Fibroblast of lung (primary cell): ENCODE measurements at regions not wholly inside any gene's neighbourhood (a gene's known extent, or its start where the extent isn't known, plus 50 kb on each side); places are given as distances from the start of the nearest gene placed in this dataset.

Source experiments
- DNase-seq, 2 donors: peaks; one replicate each; pipeline versions ENCODE4 v3.0.0 to v3.0.0-alpha.2; 2010; ENCODE audit warnings: low read depth in 2 of 2
- H2AFZ ChIP-seq: 2 replicates; pipeline ENCODE4 v1.5.1; 2012; ENCODE audit warnings: low read length, control low read depth, inconsistent platforms
- H3K27ac ChIP-seq: 2 replicates; pipeline ENCODE4 v1.5.1; 2011; ENCODE audit warnings: low read length, control low read depth; ENCODE audit not compliant: insufficient read depth
- H3K27me3 ChIP-seq: 2 replicates; pipeline ENCODE4 v1.5.1; 2011; ENCODE audit warnings: mild to moderate bottlenecking, low read length; ENCODE audit not compliant: control insufficient read depth, insufficient read depth
- H3K36me3 ChIP-seq: 2 replicates; pipeline ENCODE4 v1.5.1; 2011; ENCODE audit warnings: low read length; ENCODE audit not compliant: control insufficient read depth, insufficient read depth
- H3K4me1 ChIP-seq: 2 replicates; pipeline ENCODE4 v1.5.1; 2011; ENCODE audit warnings: low read length; ENCODE audit not compliant: control insufficient read depth, insufficient read depth; ENCODE audit errors: extremely low read depth
- H3K4me2 ChIP-seq: 2 replicates; pipeline ENCODE4 v1.5.1; 2011; ENCODE audit warnings: low read length, control low read depth; ENCODE audit not compliant: insufficient read depth; ENCODE audit errors: extremely low read depth
- H3K4me3 ChIP-seq, 4 experiments: fragments of 200-600 bp in 1 of 4; sonication (generic) in 1 of 4; replicated peaks in 1 of 4; 2 replicates each; pipeline ENCODE4 v1.5.1; 2011 to 2016; ENCODE audit warnings: low read length in 4 of 4, low read depth in 3 of 4, mild to moderate bottlenecking in 3 of 4, control low read depth in 2 of 4, inconsistent platforms in 1 of 4, mixed read lengths in 1 of 4; ENCODE audit not compliant: insufficient read depth in 1 of 4; ENCODE audit errors: control extremely low read depth in 1 of 4
- H3K79me2 ChIP-seq: 2 replicates; pipeline ENCODE4 v1.5.1; 2012; ENCODE audit warnings: mild to moderate bottlenecking, low read length, inconsistent platforms; ENCODE audit not compliant: control insufficient read depth, insufficient read depth
- H3K9ac ChIP-seq: 2 replicates; pipeline ENCODE4 v1.5.1; 2011; ENCODE audit warnings: mild to moderate bottlenecking, low read length, control low read depth; ENCODE audit not compliant: insufficient read depth
- H3K9me3 ChIP-seq: 2 replicates; pipeline ENCODE4 v1.5.1; 2012; ENCODE audit warnings: low read depth, low read length; ENCODE audit not compliant: control insufficient read depth, insufficient read depth
- H4K20me1 ChIP-seq: 2 replicates; pipeline ENCODE4 v1.5.1; 2011; ENCODE audit warnings: low read length; ENCODE audit not compliant: control insufficient read depth, insufficient read depth; ENCODE audit errors: extremely low read depth
- EZH2 ChIP-seq: IDR thresholded peaks from 2 replicates; pipeline ENCODE4 v1.5.1; 2012; ENCODE audit warnings: low read length, control low read depth, mild to moderate bottlenecking; ENCODE audit errors: missing control alignments
- TF ChIP-seq, protein P1 (sequence below), 2 donors: IDR thresholded peaks in 1 of 2; conservative IDR thresholded peaks in 1 of 2; 1 replicate in 1 of 2; 2 replicates in 1 of 2; pipeline ENCODE4 v1.5.1; 2011 to 2012; ENCODE audit warnings: low read length in 2 of 2, control low read depth in 1 of 2, inconsistent platforms in 1 of 2, low read depth in 1 of 2, mild to moderate bottlenecking in 1 of 2

DNA sequence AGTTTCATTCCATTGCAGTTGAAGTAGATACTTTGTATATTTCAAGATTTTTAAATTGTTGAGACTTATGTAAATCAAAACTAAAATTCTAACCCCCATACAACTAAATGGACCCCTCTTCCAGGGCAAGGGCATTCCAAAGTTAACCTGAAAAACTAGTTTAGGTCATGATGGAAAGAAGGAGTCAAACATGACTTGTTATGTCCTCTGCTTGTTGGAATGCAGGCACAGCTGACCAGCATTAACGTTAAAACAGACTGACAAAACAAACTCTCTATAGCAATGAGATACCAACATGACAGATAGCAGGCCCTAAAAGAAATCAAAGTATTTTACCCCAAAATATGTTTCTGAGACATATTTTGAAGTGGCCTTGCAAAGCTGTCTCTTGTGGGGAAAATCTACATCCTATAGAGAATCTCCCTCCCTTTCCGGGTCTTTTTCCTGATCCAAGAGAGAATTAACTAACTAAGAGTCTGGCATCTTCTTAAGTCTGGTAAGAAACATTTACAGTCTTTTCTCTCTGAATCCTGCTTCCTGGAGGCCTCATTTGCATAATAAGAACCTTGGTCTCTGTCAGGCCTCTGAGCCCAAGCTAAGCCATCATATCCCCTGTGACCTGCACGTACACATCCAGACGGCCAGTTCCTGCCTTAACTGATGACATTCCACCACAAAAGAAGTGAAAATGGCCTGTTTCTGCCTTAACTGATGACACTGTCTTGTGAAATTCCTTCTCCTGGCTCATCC is 124.3 kb upstream of the ATXN1 start:
- no peak overlapping the region for H3K27ac ChIP-seq
- H3K4me1 ChIP-seq: no peaks in the 10 kb centered on the region
- H3K4me3 ChIP-seq: no peak overlapping the region
- DNase-seq: no peak
- H3K9me3 ChIP-seq: no peaks in the 10 kb centered on the region
- H3K9ac ChIP-seq: no peak overlapping the region
- H2AFZ ChIP-seq: no peak overlapping the region
- no peaks in the 10 kb centered on the region for H3K79me2 ChIP-seq
- no peak overlapping the region for H3K4me2 ChIP-seq
- no peaks in the 10 kb centered on the region for H3K27me3 ChIP-seq
- TF ChIP-seq EZH2: no peak
- TF ChIP-seq, protein P1, sequence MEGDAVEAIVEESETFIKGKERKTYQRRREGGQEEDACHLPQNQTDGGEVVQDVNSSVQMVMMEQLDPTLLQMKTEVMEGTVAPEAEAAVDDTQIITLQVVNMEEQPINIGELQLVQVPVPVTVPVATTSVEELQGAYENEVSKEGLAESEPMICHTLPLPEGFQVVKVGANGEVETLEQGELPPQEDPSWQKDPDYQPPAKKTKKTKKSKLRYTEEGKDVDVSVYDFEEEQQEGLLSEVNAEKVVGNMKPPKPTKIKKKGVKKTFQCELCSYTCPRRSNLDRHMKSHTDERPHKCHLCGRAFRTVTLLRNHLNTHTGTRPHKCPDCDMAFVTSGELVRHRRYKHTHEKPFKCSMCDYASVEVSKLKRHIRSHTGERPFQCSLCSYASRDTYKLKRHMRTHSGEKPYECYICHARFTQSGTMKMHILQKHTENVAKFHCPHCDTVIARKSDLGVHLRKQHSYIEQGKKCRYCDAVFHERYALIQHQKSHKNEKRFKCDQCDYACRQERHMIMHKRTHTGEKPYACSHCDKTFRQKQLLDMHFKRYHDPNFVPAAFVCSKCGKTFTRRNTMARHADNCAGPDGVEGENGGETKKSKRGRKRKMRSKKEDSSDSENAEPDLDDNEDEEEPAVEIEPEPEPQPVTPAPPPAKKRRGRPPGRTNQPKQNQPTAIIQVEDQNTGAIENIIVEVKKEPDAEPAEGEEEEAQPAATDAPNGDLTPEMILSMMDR (conservative IDR thresholded peaks at IDR 0.05 in 1 of 2, IDR thresholded peaks at IDR 0.05 in 1 of 2; ENCODE audit: low read depth in 1 of 2, low read length in 2 of 2): no peak
- no peaks in the 10 kb centered on the region for H3K36me3 ChIP-seq
- no peaks in the 10 kb centered on the region for H4K20me1 ChIP-seq

DNA sequence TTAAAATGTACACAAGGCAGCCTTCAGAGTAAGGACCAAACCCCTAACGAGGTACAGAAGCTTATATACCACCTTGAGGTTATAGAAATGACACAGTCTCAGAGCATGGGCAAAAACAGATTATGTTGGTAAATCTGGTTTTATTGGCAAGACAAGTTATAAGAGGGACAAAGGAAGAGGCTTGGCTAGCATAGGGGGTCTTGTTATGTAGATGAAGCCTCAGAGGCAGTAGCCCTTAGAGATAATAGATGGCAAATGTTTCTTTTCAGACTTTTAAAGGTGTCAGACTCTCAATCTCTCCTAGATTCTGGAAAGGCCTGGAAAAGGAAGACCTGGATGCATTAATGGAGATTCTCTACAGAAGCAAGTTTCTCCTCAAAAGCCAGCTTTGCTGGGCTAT is 123.3 kb upstream of the ATXN1 start:
- Histone ChIP-seq H3K4me1 (no peaks in the 10 kb centered on the region), H3K9ac (no peak overlapping the region), H3K79me2 (no peaks in the 10 kb centered on the region), H3K27me3 (no peaks in the 10 kb centered on the region), H3K27ac (no peak overlapping the region), H3K4me2 (no peak overlapping the region), H2AFZ (no peak overlapping the region), H3K36me3 (no peaks in the 10 kb centered on the region), H4K20me1 (no peaks in the 10 kb centered on the region), H3K4me3 (no peak overlapping the region), H3K9me3 (no peaks in the 10 kb centered on the region)
- DNase-seq: no peak
- no peak for TF ChIP-seq EZH2
- TF ChIP-seq, protein P1 (conservative IDR thresholded peaks at IDR 0.05 in 1 of 2, IDR thresholded peaks at IDR 0.05 in 1 of 2; ENCODE audit: low read depth in 1 of 2, low read length in 2 of 2): no peak

DNA sequence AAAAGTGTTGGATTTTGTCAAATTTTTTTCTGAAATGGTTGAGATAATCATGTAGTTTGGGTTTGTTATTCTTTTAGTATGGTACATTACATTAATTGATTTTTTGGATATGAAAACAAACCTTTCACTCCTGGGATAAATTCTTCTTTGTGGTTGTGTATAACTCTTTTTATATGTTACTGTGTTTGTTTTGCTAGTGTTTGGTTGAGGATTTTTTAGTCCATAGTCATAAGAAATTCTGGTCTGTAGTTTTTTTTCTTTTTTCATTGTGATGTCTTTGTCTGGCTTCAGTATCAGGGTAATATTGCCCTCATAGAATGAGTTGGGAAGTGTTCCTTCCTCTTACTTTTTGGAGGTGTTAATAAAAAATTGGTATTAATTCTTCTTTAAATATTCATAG is 122.2 kb upstream of the ATXN1 start:
- no peaks in the 10 kb centered on the region for H3K36me3 ChIP-seq
- no peak overlapping the region for H3K9ac ChIP-seq
- H3K9me3 ChIP-seq: no peaks in the 10 kb centered on the region
- no peaks in the 10 kb centered on the region for H3K27me3 ChIP-seq
- peak in 1 of 2 donors; percentile 39 for DNase-seq
- H3K27ac ChIP-seq: no peak overlapping the region
- no peak for TF ChIP-seq EZH2
- TF ChIP-seq, protein P1 (conservative IDR thresholded peaks at IDR 0.05 in 1 of 2, IDR thresholded peaks at IDR 0.05 in 1 of 2; ENCODE audit: low read depth in 1 of 2, low read length in 2 of 2): no peak
- no peaks in the 10 kb centered on the region for H4K20me1 ChIP-seq
- H3K4me1 ChIP-seq: no peaks in the 10 kb centered on the region
- H3K79me2 ChIP-seq: no peaks in the 10 kb centered on the region
- H2AFZ ChIP-seq: no peak overlapping the region
- H3K4me3 ChIP-seq: no peak overlapping the region
- H3K4me2 ChIP-seq: no peak overlapping the region
